Stimulated activated CD4-positive, alpha-beta T cell treated with anti-CD3 and anti-CD28 coated beads, Interleukin-4, amount 100 ng/mL, for 1 hour (primary cell): ENCODE measurements at regions not wholly inside any gene's neighbourhood (a gene's known extent, or its start where the extent isn't known, plus 50 kb on each side); places are given as distances from the start of the nearest gene placed in this dataset.

ENCODE experiments used
- DNase-seq: peaks from one replicate; pipeline ENCODE4 v3.0.0-alpha.2; 2020

GRCh38 chr6:134866563-134866962, 83.3 kb downstream of the ALDH8A1 start:
- DNase-seq, result no peak

GRCh38 chr6:134864558-134864957, 85.3 kb downstream of the ALDH8A1 start:
- DNase-seq, result no peak

GRCh38 chr6:134863763-134864510, 86.0 kb downstream of the ALDH8A1 start:
- DNase-seq, result no peak

- DNase-seq, result no peak
Measured at GRCh38 chr6:134854366-134854765, 95.5 kb downstream of the ALDH8A1 start.

GRCh38 chr6:134853111-134854055, 96.5 kb downstream of the ALDH8A1 start:
- no peak for DNase-seq

GRCh38 chr6:134851548-134851947, 98.4 kb downstream of the ALDH8A1 start:
- no peak for DNase-seq

- no peak for DNase-seq
Measured at GRCh38 chr6:134850721-134851305, 99.1 kb downstream of the ALDH8A1 start.

- no peak for DNase-seq
Measured at GRCh38 chr6:134849920-134850447, 99.9 kb downstream of the ALDH8A1 start.

GRCh38 chr6:134848076-134848475, 101.8 kb downstream of the ALDH8A1 start:
- DNase-seq, result no peak

- no peak for DNase-seq
Measured at GRCh38 chr6:134846865-134847264, 103.0 kb downstream of the ALDH8A1 start.

- DNase-seq, result no peak
Measured at GRCh38 chr6:134846031-134846430, 103.9 kb downstream of the ALDH8A1 start.

- no peak for DNase-seq
Measured at GRCh38 chr6:134844120-134844519, 105.8 kb downstream of the ALDH8A1 start.

GRCh38 chr6:134840086-134840867, 109.6 kb downstream of the ALDH8A1 start:
- no peak for DNase-seq

GRCh38 chr6:134835993-134836392, 113.9 kb downstream of the ALDH8A1 start:
- DNase-seq, result no peak

- DNase-seq, result no peak
Measured at GRCh38 chr6:134830940-134831339, 119.0 kb downstream of the ALDH8A1 start.

GRCh38 chr6:134830194-134830593, 119.7 kb downstream of the ALDH8A1 start:
- DNase-seq, result no peak

GRCh38 chr6:134828641-134829040, 121.3 kb downstream of the ALDH8A1 start:
- no peak for DNase-seq

- no peak for DNase-seq
Measured at GRCh38 chr6:134826889-134827737, 122.8 kb downstream of the ALDH8A1 start.

GRCh38 chr6:134823710-134824034, 126.2 kb downstream of the ALDH8A1 start:
- no peak for DNase-seq

GRCh38 chr6:134822920-134823709, 126.8 kb downstream of the ALDH8A1 start:
- peak; percentile 5 for DNase-seq
